ENCODE measurements at regions not wholly inside any gene's neighbourhood (a gene's known extent, or its start where the extent isn't known, plus 50 kb on each side); places are given as distances from the start of the nearest gene placed in this dataset.

DNA sequence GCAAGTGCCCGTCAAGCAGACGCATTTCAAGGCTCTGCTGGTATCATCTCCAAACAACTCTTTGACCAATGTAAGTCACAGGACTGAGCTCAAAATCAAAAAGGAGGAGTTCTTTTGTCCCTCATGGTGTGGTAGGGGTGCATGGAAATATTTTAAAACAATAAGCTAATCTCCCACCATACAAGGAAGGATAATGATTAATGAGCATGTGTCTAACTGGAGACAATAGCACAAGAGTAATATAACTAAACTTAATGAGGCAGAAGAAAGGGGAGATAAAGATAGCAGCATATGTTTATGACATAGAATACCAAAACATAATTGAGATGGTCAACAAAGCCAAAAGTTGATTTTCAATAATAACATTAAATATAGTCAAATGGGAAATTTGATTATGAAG is 668.0 kb upstream of the ZP4 start:
- no peak for DNase-seq (ENCODE audit: low spot score)

DNA sequence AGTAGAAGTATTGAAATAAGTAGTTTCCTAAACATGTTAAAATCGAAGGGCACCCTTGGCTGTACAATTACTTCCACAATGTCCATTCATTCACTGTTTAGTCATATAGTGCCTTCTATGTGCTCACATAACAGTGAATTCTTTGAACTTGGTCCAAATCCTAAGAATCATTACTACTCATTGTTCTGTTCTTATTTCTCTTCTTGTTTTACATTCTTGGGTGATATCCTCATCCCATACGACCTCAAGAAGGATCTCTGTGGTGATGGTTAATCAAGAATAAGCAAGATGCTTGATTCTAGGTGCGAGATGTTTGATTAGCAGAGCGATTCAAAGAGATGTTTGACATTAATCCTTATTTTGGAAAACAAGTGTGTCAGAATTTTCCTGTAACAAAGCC is 667.4 kb upstream of the ZP4 start:
- no peak for DNase-seq (ENCODE audit: low spot score)

DNA sequence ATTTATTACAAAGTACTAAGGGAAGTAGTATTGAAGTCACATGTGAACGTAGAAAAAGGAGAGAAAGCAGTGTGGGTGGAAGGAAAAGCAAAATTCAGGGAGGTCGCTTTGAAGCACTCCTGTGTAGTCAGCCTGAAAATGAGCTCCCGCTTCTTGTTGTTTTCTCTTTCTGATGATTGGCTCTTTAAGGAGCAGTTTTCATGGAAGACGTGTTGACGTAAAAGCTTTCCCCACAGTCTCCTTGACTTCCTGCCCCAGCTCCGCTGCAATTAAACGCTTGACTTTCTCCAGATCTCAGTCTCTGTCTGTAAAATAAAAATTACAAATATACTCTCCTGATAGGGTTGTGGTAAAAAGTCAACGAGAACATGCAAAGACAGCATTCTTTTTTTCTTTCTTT is 661.5 kb upstream of the ZP4 start:
- no peak for DNase-seq (ENCODE audit: low spot score)

DNA sequence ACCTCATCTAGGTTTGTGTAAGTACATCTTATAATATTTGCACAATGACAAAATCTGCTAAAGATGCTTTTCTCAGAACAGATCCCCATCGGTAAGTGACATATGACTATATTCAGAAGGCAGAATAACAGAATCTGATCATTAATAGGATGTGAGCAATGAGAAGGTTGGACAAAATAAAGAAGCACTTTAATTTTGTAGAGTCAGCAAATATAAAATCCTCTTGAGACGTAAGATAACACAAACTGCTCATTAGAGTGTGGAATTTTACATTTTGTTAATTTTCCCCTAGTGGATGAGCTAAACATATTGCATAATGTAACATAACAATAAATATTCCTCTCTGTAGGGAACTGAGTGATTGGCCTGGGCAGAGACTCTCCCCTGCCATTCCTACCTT is 658.4 kb upstream of the ZP4 start:
- DNase-seq (ENCODE audit: low spot score) = no peak

DNA sequence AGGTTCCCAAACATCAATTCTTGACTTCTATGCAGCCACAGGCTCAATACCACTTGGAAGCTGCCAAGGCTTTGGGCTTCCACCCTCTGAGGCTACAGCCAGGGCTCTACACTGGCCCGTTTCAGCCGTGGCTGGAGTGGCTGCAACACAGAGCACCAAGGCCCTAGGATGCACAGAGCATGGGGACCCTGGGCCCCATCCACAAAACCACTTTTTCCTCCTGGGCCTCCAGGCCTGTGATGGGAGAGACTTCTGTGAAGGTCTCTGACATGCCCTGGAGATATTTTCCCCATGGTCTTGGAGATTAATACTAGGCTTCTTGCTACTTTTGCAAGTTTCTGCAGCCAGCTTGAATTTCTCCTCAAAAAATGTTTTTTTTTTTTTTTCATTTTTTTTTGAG is 655.4 kb upstream of the ZP4 start:
- DNase-seq (ENCODE audit: low spot score) = no peak

DNA sequence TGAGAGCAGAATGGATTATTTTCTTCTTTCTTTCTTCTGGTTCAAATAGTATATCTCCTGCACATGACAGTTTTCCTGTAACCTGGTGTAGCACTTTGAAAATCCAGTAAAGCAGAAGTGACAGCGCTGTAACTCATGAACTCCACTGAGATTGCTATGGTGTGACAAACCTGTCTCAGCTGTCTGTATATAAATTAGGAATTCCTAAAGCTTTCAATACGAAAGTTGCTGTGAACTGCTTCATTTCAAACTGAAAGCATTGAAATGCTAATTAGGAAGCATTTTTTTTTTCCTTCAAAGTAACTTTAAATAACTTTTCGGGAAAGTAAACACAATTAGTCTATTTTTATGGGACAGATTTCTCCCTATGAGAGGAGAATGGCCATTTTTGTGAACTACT is 646.9 kb upstream of the ZP4 start:
- no peak for DNase-seq (ENCODE audit: low spot score)

DNA sequence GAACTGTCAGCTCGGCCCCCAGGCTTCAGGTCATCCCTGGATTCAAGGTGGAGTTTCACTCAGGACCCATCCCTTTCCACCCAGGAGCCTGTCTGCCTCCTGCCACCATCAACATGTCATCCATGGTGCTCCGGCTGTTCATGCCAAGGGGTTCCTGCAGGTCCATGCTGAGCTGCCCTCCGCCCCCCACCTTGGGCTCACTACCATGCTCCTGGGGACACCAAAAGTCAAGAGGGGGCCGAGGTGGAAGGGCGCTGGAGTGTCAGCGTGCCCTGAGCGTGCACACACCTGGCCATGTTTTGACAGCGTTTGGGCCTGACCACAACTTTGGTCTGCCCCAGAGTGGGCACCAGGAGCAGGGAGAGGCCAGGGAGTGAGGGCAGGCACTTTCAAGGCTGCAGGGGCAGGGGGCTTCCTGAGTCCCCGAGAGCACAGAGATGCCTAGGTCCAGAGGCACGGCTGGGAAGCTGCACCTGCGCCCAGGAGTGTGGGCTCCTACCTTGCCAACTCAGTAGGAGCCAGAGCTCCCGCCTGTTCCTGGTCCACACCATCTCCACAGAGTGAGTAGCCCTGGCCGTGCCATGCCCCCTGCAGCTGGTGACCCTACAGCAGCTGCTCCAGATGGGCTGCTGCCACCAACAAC is 639.6 kb upstream of the ZP4 start:
- DNase-seq (ENCODE audit: low spot score) = no peak

DNA sequence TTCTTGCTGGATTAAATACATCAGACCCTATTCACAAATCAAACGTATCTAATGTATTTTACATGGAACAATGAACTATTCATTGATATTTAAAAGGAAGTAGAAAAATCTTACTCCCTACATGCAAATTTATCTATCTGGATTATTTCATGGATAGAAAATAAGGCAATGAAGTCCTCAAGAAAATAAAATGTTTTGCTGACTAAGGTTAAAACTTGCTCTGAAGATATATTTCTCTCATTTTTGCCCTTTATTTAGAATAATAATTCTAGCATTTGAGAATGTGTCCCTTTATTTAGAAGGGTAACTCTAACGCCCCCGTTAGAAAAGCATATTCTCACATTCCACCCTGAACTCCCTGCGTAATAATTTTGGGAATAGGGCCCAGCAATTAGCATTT is 627.0 kb upstream of the ZP4 start:
- DNase-seq (ENCODE audit: low spot score) = no peak

DNA sequence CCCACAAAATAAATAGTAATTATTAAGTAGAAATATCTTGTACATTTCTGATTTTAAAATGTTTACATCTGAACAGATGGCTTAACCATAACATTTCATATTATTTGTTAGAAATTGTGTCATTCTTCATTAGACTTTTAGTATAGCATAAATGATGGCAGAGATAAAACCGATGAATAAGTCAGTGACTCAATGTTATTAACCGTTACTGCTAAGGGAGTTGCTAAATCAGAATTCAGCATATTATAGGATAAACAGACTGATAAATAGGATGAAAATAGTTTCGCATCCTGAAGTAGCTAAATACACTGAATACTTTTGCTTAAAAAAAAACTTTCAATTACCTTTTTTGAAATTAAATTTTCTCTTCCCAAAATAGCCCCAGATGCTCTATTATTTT is 610.6 kb upstream of the ZP4 start:
- DNase-seq (ENCODE audit: low spot score) = no peak

DNA sequence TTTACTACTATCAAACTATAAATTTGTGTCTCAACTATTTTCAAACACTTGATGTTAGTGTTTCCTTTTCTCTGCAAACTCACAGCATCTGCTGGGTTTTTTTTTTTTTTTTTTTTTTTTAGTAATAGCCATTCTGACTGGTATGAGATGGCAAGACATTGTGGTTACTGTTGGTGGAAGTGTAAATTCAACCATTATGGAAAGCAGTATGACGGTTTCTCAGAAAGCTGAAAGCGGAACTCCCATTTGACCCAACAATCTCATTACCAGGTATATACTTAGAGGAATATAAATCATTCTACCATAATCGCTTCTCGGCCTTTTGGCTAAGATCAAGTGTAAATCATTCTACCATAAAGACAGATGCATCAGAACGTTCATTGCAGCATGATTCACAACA is 608.3 kb upstream of the ZP4 start:
- no peak for DNase-seq (ENCODE audit: low spot score)

DNA sequence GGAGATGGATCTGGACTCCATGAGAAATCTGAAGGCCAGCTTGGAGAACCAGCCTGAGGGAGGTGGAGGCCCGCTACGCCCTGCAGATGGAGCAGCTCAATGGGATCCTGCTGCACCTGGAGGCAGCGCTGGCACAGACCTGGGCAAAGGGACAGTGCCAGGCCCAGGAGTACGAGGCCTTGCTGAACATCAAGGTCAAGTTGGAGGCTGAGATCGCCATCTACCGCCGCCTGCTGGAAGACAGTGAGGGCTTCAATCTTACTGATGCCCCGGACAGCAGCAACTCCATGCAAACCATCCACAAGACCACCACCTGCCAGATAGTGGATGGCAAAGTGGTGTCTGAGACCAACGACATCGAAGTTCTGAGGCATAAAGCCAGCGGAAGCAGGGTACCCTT is 601.5 kb upstream of the ZP4 start:
- no peak for DNase-seq (ENCODE audit: low spot score)

DNA sequence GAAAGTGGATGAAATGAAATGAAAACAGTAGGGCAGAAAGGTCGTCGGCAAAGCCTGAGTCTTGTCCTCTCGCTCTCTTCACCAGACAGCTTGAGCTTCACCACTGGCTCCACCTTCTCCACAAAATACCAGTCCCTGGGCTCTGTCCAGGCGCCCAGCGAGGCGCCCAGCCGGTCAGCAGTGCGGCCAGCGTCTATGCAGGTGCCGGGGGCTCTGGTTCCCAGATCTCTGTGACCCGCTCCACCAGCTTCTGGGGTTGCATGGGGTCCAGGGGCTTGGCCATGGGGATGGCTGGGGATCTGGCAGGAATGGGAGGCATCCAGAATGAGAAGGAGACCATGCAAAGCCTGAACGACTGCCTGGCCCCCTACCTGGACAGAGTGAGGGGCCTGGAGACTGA is 600.5 kb upstream of the ZP4 start:
- DNase-seq (ENCODE audit: low spot score) = no peak

DNA sequence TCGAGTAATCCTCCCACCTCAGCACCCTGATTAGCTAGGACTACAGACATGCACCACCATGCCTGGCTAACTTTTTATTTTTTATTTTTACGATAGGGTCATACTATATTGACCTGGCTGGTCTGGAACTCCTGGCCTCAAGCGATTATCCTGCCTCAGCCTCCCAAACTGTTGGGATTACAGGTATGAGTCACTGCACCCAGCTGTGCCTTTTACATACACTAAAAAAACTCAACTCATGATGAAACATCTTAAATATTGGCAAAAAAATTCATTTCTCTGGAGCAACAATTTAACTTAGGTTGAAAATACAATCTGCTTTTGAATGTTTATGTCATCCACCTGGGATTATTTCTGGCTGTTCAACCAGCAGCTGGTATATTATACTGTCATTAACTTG is 598.3 kb upstream of the ZP4 start:
- DNase-seq (ENCODE audit: low spot score) = no peak

DNA sequence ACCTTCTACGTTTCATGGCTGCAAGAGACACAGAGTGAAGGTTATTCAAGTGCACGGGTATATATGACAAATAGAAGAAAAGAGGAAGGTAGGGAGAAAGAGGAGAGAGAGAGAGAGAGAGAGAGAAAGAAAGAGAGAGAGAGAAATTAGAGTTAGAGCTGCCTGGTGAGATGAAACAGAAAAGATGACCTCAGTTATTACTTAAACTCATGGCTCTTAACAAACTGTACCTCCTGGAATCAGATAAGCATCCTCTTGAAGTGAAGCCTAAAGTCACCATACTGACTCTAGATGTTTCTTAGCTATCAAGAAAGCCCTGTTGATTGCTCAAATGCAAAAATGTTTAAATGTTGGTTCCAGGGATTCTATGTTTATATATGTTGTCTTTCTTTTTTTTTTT is 597.7 kb upstream of the ZP4 start:
- DNase-seq (ENCODE audit: low spot score) = no peak

DNA sequence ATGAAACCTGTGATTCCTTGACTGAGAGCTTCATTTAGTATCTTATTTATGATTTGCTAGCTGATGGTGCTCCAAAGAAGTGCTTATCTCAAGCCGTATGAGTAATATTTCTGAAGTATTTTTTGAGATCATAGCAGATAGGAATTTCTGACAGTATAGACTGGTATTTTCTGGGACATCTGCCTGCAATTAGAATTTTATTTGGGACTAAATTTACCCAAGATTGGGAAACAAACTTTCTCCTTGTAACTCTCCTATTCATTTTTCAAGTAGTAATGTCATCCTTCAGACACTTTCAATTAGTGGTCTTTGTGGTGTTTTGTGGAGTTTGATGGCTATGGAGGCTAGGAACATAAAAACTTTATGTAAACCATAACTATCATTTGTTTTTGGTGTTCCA is 597.2 kb upstream of the ZP4 start:
- no peak for DNase-seq (ENCODE audit: low spot score)

DNA sequence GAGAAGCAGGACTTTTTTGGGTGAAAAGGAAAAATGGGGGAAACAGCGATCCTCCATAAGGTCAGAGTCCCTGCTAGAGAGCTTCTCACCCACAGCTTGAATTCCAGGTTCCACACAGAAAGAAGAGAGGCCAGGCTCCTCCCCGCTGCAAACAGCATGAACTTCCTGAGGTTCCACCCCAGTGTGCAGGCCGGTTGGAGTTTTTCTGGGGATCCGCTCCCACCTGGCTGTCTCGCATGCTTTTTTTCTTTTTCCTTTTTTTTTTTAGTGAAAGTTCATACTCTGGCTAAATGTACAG is 595.1 kb upstream of the ZP4 start:
- DNase-seq (ENCODE audit: low spot score) = no peak

DNA sequence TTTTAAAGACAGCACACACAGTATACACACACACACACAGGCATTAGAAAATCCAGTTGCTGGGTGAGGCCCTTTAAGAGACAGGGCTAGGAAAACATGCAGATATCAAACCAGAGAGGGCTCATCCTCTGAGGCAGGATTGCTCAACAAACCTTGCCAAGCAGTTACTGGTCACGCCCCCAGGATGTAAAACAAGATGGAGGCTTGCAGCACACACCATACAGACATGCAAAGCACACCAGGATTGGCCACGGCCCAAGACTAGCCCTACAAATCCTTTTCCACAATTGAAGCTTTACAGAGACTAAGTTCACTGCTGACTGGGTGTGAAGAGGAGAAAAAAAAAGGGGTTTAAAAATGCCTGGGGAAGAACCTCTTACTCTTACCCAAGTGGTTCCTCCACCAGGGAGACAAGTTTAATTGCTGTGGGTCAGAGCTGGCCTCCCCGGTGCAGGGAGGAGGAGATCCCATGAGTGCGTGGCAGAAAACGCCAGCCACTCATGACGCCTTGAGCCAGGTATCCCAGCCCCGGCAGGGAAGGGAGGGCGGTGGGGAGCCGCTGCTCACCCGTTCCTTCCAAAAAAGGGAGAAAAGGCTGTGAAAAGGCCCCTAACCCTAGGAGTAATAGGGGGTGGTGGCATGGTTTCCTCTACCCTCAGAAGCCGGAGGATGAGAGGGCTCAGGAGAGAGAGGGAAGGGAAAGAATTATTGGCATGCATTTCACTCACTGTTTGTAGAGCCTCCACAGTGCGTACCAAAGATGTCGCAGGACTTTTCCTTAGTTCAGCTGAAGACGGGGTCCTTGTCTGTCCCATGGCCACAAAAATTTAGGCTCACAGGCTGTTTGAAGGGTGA is 594.6 kb upstream of the ZP4 start:
- no peak for DNase-seq (ENCODE audit: low spot score)

DNA sequence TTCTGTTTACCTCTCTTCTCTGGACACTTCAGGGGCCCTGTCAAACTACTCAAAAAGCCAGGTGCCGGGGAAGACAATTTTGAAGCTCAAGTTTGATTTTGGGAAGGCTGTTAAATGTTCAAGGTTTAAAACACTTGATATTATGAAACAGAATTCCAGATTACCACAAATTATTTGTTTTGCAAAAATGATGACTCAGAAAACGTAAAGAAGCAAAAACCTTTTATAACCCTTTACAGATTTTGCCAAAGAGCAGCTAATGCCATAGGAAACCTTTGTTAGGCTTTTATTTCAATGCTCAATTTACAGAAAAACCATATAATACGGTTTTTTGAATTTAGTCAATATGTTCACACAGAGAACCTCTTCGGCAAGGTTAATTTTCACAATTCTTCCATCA is 593.4 kb upstream of the ZP4 start:
- no peak for DNase-seq (ENCODE audit: low spot score)

DNA sequence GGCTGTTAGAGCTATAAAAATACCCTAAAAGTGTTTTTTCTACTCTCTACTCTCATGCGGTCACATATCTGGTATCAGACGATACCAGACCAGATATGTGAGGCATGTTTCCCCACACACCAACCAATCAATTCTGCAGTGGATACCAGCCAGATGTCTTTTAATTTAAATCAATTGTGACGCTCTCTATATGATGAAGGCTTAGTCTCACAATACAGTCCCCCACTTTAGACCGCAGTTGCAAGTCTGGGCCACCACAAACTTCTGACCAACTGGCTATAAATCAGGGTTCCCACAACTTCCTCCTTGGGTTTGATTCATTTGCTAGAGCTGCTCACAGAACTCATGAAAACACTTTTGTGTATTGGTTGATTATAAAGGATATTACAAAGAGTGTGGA is 586.1 kb upstream of the ZP4 start:
- no peak for DNase-seq (ENCODE audit: low spot score)

DNA sequence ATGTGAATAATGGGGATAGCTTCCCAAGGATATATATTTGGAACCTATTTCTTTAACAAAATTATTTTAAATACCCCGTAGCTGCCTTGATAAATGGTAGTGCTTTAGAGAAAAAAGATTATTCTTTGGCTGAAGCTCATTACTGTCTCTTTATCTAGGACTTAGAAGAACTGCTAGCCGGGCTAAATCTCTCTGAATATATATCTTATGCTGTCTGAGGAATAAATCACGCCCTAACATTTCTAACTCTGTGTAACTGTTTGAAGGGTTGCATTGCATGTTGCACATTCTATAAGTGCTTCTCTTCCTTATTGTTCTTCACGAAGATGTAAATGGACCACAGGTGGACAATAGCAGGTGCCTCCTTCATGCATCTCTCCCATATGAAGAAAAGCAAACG is 585.0 kb upstream of the ZP4 start:
- DNase-seq (ENCODE audit: low spot score) = no peak

DNA sequence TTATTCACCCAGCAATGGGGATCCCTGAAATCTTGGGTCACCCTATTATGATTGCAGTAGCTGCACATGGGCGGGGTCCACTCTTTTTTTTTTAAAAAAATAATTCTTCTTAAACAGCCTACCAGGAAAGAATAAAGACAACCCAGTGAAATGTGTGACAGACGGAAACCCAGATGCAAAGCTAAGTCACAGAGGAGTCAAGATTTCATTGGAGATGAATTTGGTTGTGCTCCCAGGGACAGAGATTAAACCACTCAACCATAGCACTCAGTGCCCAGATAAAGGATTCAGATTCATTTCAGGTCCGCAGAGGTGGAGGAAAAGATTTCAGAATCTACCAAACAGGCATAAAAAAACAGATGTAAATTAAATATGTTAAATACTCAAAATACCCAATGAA is 583.5 kb upstream of the ZP4 start:
- no peak for DNase-seq (ENCODE audit: low spot score)

DNA sequence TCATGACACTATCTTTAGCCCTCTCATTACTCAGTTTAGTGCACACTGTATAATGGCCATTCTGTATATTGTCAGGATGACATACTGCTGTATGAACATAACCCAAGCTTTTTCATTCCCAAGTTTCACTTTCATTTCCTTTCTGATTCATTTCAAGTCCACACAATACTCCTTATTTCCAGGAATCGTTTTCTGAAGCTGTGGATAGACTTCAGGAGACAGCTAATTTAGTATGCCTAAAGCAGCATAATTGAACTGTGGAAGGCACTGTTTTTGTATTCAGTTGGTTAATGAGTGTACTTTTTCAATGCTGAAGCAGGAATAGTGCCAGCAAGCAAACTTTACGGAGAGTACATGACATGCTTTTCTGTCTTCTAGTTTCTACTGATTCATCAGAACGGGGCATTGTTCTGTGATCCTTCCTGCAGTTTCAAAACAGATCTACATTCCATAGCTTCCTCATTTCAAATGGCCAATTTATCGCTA is 578.5 kb upstream of the ZP4 start:
- no peak for DNase-seq (ENCODE audit: low spot score)

DNA sequence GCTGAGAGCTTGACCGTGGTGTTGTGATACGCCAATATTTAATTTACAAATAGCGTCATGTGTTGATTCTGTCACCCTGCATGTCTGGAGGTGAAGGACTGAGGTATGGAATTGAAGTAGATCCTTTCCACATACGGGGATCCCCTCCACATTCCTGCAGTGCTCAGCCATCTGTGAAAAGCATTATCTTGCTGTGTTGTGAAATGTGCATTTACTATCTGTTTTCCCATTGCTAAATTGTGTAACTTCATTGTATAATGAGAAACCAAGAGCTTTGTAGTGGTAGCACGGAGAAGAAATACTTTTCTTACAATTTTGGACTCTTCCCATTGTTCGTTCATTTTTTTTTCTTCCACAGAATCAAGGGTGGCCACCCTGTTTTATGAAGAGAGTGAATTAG is 577.3 kb upstream of the ZP4 start:
- no peak for DNase-seq (ENCODE audit: low spot score)

DNA sequence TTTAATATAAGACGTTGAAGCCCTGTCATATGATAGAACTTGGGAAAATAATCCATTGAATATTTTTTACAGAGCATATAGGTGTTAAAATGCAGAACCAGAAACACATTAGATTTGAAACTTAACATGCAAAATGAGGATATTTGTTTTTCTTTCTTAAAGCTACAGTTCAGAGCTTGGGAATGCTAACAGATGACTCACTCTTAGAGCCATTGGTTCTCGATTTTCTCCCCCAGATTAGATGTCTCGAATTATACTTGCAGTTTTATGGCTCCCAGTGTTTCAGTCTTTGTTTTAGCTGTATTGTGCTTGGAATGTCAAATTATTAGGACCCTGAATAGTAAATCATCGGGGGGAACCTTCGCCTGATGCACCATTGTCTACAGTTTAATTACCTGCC is 575.7 kb upstream of the ZP4 start:
- no peak for DNase-seq (ENCODE audit: low spot score)

All from mucosa of gallbladder (tissue), 1 donor.